OCI-LY3 (cell line): ENCODE measurements at regions not wholly inside any gene's neighbourhood (a gene's known extent, or its start where the extent isn't known, plus 50 kb on each side); places are given as distances from the start of the nearest gene placed in this dataset.

Experiments used
- CTCF ChIP-seq: fragments of 200-600, 300-600 bp; sonication (generic); IDR thresholded peaks from 2 replicates; pipeline ENCODE4 v1.5.1; 2014; ENCODE audit warnings: antibody characterized with exemption, low read length, low read depth
- EZH2phosphoT487 ChIP-seq: fragments of 200-600 bp; shearing (Covaris generic); IDR thresholded peaks from 2 replicates; pipeline ENCODE4 v1.6.1; 2018; ENCODE audit warnings: antibody characterized with exemption, mixed run types, low read depth

- no peak for TF ChIP-seq CTCF
- TF ChIP-seq EZH2phosphoT487 = no peak
Observed at GRCh38 chr3:109784852-109785631, 447.7 kb upstream of the DPPA4 start.
